ENCODE measurements at regions not wholly inside any gene's neighbourhood (a gene's known extent, or its start where the extent isn't known, plus 50 kb on each side); places are given as distances from the start of the nearest gene placed in this dataset.

DNA sequence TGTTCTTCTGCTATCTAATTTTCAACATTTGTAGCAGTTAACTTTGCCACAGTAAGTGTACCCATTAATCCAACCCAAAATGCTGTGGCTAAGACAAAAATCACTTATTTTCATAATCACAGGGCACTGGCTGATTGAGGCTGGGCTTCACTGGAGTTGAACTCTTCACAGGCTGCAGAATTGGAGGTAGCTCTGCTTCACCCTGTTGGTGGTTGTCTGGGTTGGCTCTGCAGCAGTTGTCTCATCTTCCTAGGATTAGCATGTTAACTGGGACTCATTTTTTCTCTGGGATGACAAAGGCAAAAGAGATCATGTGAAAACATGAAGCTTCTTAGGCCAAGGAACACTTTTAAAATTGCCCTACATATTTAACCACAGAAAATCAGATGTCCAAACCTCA lies 518.9 kb downstream of the TLR4 start:
- Histone ChIP-seq H3K4me1 (no peaks in the 10 kb centered on the region), H3K27me3 (no peaks in the 10 kb centered on the region), H3K36me3 (no peaks in the 10 kb centered on the region), H3K4me3 (no peak overlapping the region), H3K9me3 (no peaks in the 10 kb centered on the region), H3K27ac (no peak overlapping the region)
- no peak for DNase-seq
- TF ChIP-seq, protein P1, sequence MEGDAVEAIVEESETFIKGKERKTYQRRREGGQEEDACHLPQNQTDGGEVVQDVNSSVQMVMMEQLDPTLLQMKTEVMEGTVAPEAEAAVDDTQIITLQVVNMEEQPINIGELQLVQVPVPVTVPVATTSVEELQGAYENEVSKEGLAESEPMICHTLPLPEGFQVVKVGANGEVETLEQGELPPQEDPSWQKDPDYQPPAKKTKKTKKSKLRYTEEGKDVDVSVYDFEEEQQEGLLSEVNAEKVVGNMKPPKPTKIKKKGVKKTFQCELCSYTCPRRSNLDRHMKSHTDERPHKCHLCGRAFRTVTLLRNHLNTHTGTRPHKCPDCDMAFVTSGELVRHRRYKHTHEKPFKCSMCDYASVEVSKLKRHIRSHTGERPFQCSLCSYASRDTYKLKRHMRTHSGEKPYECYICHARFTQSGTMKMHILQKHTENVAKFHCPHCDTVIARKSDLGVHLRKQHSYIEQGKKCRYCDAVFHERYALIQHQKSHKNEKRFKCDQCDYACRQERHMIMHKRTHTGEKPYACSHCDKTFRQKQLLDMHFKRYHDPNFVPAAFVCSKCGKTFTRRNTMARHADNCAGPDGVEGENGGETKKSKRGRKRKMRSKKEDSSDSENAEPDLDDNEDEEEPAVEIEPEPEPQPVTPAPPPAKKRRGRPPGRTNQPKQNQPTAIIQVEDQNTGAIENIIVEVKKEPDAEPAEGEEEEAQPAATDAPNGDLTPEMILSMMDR (IDR thresholded peaks at IDR 0.05): no peak
- TF ChIP-seq POLR2A (IDR thresholded peaks at IDR 0.05): no peak
- intact Hi-C loops (cut with DNase I; ENCODE audit: low total_unique reads): no loop called here

DNA sequence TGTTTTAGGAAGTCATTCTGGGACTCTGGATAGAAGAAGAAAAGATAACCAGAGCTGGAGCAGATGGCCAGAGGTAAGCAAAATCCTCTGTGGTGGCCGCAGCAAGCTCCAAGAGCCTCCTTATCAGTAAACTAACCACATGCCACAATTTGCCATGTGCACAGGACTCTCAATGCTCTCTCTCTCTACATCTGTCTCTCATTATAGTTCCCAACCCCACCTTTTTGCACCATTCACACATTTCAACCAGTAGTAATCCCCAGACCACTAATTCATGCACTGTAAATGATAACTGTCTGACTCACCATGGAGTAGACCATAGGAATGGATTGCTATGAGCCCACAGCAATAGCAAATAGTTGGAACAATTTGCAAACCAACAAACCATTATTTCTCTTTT lies 526.1 kb downstream of the TLR4 start:
- H3K4me1 ChIP-seq: no peaks in the 10 kb centered on the region
- no peaks in the 10 kb centered on the region for H3K36me3 ChIP-seq
- no peaks in the 10 kb centered on the region for H3K9me3 ChIP-seq
- no peak overlapping the region for H3K4me3 ChIP-seq
- no peaks in the 10 kb centered on the region for H3K27me3 ChIP-seq
- no peak overlapping the region for H3K27ac ChIP-seq
- no peak for TF ChIP-seq POLR2A (IDR thresholded peaks at IDR 0.05)
- TF ChIP-seq, protein P1 (IDR thresholded peaks at IDR 0.05): no peak
- no peak for DNase-seq
- intact Hi-C loops (cut with DNase I; ENCODE audit: low total_unique reads): no loop called here

DNA sequence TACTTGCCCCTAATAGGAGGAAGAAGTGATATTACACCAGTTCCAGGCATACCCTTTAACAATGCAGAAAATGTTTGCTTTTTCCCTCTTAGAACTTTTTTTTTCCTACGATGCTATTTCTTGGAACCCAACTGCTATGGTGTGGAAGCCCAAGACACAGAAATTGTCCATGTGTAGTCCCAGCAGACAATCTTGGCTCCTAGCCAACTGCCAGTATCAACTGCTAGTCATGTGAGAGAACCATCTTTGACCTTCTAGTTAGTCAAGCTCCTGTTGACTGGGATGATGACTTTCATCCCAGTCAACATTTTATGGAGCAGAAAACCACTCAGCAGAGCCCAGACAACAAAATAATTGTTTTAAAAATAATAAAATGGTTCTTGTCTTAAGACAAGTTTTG lies 532.4 kb downstream of the TLR4 start:
- H3K27me3 ChIP-seq: no peaks in the 10 kb centered on the region
- no peak for DNase-seq
- intact Hi-C loops (cut with DNase I; ENCODE audit: low total_unique reads): no loop called here
- H3K36me3 ChIP-seq: no peaks in the 10 kb centered on the region
- H3K9me3 ChIP-seq: no peaks in the 10 kb centered on the region
- H3K4me1 ChIP-seq: no peaks in the 10 kb centered on the region
- no peak overlapping the region for H3K4me3 ChIP-seq
- no peak overlapping the region for H3K27ac ChIP-seq
- no peak for TF ChIP-seq POLR2A (IDR thresholded peaks at IDR 0.05)
- TF ChIP-seq, protein P1 (IDR thresholded peaks at IDR 0.05): no peak

DNA sequence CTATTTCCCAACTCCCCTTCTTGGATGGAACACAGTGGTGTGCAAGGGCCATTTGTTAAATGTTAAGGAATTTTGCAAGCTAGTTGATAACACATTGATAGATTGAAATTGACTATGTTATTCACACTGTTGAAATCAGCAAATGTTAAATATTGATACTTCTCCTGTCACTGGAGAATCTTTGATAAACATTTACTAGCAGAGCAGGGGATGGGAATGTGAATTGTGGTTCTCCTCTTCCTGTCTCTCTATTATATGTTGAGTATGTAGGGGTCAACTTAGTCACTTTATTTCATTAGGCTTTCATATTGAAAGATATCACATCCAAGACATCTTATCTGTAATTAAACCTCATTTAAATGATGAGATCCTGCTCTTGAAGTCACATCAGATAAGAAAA lies 533.9 kb downstream of the TLR4 start:
- Histone ChIP-seq H3K36me3 (no peaks in the 10 kb centered on the region), H3K27ac (no peak overlapping the region), H3K9me3 (no peaks in the 10 kb centered on the region), H3K4me3 (no peak overlapping the region), H3K27me3 (no peaks in the 10 kb centered on the region), H3K4me1 (no peaks in the 10 kb centered on the region)
- TF ChIP-seq, protein P1 (IDR thresholded peaks at IDR 0.05): no peak
- no peak for TF ChIP-seq POLR2A (IDR thresholded peaks at IDR 0.05)
- intact Hi-C loops (cut with DNase I; ENCODE audit: low total_unique reads): no loop called here
- no peak for DNase-seq

DNA sequence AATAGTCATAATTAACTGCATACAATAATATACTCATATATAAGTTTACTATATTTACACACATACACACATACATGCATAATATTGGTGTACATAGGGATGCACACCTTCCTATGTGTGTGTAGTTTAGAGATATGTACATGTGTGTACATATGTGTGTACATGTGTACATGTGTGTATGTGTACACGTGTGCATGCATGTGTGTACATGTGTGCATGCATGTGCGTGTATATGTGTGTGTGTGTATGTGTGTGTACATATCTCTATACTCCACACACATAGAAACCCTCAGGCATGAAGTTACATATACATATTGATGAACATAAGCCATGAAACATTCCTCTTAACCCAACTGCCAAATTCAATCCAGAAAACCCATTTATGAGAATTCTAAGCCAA lies 547.8 kb downstream of the TLR4 start:
- Histone ChIP-seq H3K4me3 (no peak overlapping the region), H3K9me3 (no peaks in the 10 kb centered on the region), H3K36me3 (no peaks in the 10 kb centered on the region), H3K27ac (no peak overlapping the region), H3K27me3 (no peaks in the 10 kb centered on the region), H3K4me1 (no peaks in the 10 kb centered on the region)
- DNase-seq: no peak
- intact Hi-C loops (cut with DNase I; ENCODE audit: low total_unique reads): no loop called here
- TF ChIP-seq POLR2A (IDR thresholded peaks at IDR 0.05): no peak
- TF ChIP-seq, protein P1 (IDR thresholded peaks at IDR 0.05): no peak
